Amniotic stem cell (primary cell): ENCODE measurements at regions not wholly inside any gene's neighbourhood (a gene's known extent, or its start where the extent isn't known, plus 50 kb on each side); places are given as distances from the start of the nearest gene placed in this dataset.
A peak's percentile ranks its signal among the peaks of the same experiment; 100 is the strongest.
"Not testable (repeated sequence)": the region's sequence is repeated elsewhere in the genome, so short reads cannot be mapped to it uniquely, and the experiment has no call there.

Source experiments
- DNase-seq: peaks from one replicate; lab custom pipeline; 2025; lab: John Stamatoyannopoulos, UW

GRCh38 chr13:34167347-34167746 lies 349.4 kb downstream of the RFC3 start:
- DNase-seq, result no peak

- DNase-seq, result no peak
Observed at GRCh38 chr13:34172048-34172447, 354.1 kb downstream of the RFC3 start.

GRCh38 chr13:34174671-34175145 lies 356.8 kb downstream of the RFC3 start:
- DNase-seq, result no peak

- DNase-seq, result no peak
Observed at GRCh38 chr13:34175551-34175950, 357.6 kb downstream of the RFC3 start.

- DNase-seq, result no peak
Observed at GRCh38 chr13:34176633-34177032, 358.7 kb downstream of the RFC3 start.

- DNase-seq, result no peak
Observed at GRCh38 chr13:34179481-34179880, 361.5 kb downstream of the RFC3 start.

GRCh38 chr13:34179927-34180326 lies 362.0 kb downstream of the RFC3 start:
- no peak for DNase-seq

- not testable (repeated sequence) for DNase-seq
Observed at GRCh38 chr13:34181256-34181655, 363.3 kb downstream of the RFC3 start.

- no peak for DNase-seq
Observed at GRCh38 chr13:34189946-34190345, 372.0 kb downstream of the RFC3 start.

GRCh38 chr13:34201050-34201913 lies 383.3 kb downstream of the RFC3 start:
- peak; percentile 15 for DNase-seq

GRCh38 chr13:34207334-34207733 lies 389.4 kb downstream of the RFC3 start:
- DNase-seq, result peak; percentile 33

- no peak for DNase-seq
Observed at GRCh38 chr13:34207872-34208271, 389.9 kb downstream of the RFC3 start.

- no peak for DNase-seq
Observed at GRCh38 chr13:34208336-34208735, 390.4 kb downstream of the RFC3 start.

- DNase-seq, result no peak
Observed at GRCh38 chr13:34210341-34210740, 392.4 kb downstream of the RFC3 start.

GRCh38 chr13:34214686-34215085 lies 396.7 kb downstream of the RFC3 start:
- no peak for DNase-seq

GRCh38 chr13:34216256-34216655 lies 398.3 kb downstream of the RFC3 start:
- no peak for DNase-seq

GRCh38 chr13:34217343-34218025 lies 399.5 kb downstream of the RFC3 start:
- no peak for DNase-seq

- no peak for DNase-seq
Observed at GRCh38 chr13:34223984-34224383, 406.0 kb downstream of the RFC3 start.

- no peak for DNase-seq
Observed at GRCh38 chr13:34224877-34225276, 406.9 kb downstream of the RFC3 start.

GRCh38 chr13:34230271-34230670 lies 412.3 kb downstream of the RFC3 start:
- DNase-seq, result no peak

GRCh38 chr13:34241332-34241731 lies 423.4 kb downstream of the RFC3 start:
- no peak for DNase-seq

GRCh38 chr13:34243403-34243802 lies 425.5 kb downstream of the RFC3 start:
- DNase-seq, result no peak

GRCh38 chr13:34246511-34246910 lies 428.6 kb downstream of the RFC3 start:
- DNase-seq, result no peak
